ENCODE measurements at regions not wholly inside any gene's neighbourhood (a gene's known extent, or its start where the extent isn't known, plus 50 kb on each side); places are given as distances from the start of the nearest gene placed in this dataset.

DNA sequence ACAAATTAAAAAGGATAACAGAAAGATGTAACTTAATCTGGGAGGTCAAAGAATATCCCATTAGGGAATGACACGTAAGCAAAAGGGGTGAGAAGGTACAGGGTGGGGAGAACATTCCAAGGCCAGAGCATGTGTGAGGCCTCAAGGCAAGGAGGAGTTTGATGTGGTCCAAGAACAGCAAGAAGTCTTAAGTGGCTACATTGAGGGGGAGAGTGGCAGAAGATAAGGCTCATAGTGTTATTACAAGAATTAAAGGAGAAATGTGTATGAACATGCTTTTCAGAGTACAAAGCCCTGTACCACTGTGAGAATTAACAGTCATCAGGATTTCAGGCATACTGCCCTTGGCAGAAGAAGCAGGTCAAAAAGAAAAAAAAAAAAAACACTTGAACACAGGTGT is 174.4 kb upstream of the ERBB4 start:
- in situ Hi-C loops (cut with HindIII; ENCODE audit: low sequenced_read_pairs) = no loop called here

- in situ Hi-C loops (cut with HindIII; ENCODE audit: low sequenced_read_pairs) = no loop called here
Observed at GRCh38 chr2:212712466-212712865, 173.9 kb upstream of the ERBB4 start.

- in situ Hi-C loops (cut with HindIII; ENCODE audit: low sequenced_read_pairs) = no loop called here
Observed at GRCh38 chr2:212711856-212712255, 173.3 kb upstream of the ERBB4 start.

- in situ Hi-C loops (cut with HindIII; ENCODE audit: low sequenced_read_pairs) = no loop called here
Observed at GRCh38 chr2:212709280-212709679, 170.7 kb upstream of the ERBB4 start.

DNA sequence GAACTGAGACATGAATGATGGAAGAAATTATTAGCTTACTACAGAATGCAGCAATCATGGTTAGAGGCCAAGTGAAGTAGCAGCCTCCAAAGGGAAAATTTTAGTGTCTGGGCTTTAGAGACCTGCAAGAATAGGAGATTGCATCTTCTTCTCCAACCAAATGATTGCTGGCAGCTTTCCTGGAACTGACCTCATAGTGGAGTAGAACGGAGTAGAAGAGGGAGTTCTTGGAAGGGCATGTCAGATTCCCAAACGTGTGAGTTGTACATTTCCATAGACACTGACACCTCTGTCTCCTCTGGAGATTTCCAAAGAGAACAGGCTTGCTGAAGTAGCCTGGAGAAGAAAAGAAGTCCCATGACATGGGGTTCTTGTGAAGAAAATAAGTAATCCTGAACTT is 169.8 kb upstream of the ERBB4 start:
- in situ Hi-C loops (cut with HindIII; ENCODE audit: low sequenced_read_pairs) = no loop called here

- in situ Hi-C loops (cut with HindIII; ENCODE audit: low sequenced_read_pairs) = no loop called here
Observed at GRCh38 chr2:212695426-212695825, 156.8 kb upstream of the ERBB4 start.

GRCh38 chr2:212694398-212694797 is 155.8 kb upstream of the ERBB4 start:
- in situ Hi-C loops (cut with HindIII; ENCODE audit: low sequenced_read_pairs) = no loop called here

- in situ Hi-C loops (cut with HindIII; ENCODE audit: low sequenced_read_pairs) = no loop called here
Observed at GRCh38 chr2:212692466-212692865, 153.9 kb upstream of the ERBB4 start.

DNA sequence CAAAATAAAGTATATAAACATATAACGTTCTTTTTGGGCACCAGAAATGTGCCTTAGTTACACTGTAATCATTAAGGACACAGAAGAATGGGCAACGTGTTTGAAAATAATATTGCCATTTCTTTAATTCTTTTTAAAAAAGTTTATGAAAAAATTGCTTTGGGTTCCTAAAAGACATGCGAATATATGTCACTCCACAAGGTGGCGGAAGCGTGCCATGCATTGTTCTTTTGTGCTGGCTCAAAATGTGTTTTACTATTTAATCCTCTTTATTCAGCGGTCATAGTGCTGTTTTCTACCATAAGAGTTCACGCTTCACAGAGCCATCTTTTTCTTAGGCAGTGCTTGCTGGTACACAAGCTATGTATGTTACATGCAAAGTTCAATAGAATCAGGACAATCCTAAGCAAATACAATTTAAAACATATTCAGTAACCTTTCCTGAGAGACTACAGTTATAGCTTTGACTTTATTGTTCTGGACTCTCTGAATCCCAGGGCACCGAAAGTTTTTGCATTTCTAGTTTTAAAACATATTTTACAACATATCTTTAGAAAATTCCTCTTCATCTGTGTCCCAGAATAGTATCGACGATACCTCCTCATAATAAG is 147.8 kb upstream of the ERBB4 start:
- in situ Hi-C loops (cut with HindIII; ENCODE audit: low sequenced_read_pairs) = no loop called here

DNA sequence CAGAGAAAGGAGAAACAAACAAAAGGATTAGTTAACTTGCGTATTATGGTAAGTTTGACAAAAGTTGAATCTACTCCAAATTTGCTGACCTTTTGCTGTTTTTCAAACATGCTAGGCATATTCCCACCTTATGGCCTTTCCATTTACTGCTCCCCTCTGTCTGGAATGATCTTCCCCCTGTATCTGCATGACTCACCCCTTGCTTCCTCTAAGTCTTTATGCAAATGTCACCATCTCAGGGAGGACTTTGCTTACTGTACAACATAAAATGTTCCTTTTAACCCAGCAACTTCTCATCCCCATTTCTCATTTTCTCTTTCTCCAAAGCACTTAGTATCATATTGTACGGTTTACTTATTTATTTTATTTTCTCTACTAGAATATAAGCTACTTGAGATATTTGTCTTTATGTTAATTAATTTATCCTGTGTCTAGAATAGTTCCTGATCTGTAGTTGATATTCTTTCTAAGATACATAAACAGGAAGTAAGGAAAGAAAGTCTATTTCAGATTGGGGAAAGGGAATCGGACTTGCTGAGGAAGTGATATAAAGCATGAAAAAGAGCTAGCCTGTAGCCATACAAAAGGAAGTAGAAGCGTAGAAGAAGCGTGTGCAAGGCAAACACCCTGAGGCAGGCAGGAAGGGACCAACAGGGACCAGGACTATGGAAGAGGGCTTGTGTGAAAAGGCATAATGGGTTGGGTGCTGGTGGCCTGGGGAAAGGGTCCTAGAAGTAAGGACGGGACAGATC is 144.9 kb upstream of the ERBB4 start:
- in situ Hi-C loops (cut with HindIII; ENCODE audit: low sequenced_read_pairs) = no loop called here

DNA sequence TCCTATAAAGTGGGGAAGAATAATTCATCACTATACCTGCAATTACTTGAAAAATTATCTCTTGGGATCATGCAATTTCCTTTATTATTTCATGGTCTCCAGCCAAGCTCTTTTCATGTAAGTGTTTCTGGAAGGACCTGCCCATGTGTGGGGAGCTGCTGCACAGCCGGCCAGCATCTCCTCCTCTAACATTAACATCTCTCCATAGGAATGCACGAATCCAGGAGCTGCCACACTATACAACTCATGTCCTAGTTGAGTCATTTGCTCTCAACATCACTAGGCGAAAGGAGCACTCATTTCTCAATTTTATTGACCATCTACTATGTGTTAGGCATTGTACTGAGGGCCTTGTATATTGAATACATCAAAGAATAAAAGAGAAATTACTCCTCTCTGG is 144.3 kb upstream of the ERBB4 start:
- in situ Hi-C loops (cut with HindIII; ENCODE audit: low sequenced_read_pairs) = no loop called here

GRCh38 chr2:212677466-212677865 is 138.9 kb upstream of the ERBB4 start:
- in situ Hi-C loops (cut with HindIII; ENCODE audit: low sequenced_read_pairs) = no loop called here

- in situ Hi-C loops (cut with HindIII; ENCODE audit: low sequenced_read_pairs) = no loop called here
Observed at GRCh38 chr2:212672186-212672585, 133.6 kb upstream of the ERBB4 start.

GRCh38 chr2:212669761-212670160 is 131.2 kb upstream of the ERBB4 start:
- in situ Hi-C loops (cut with HindIII; ENCODE audit: low sequenced_read_pairs) = no loop called here

DNA sequence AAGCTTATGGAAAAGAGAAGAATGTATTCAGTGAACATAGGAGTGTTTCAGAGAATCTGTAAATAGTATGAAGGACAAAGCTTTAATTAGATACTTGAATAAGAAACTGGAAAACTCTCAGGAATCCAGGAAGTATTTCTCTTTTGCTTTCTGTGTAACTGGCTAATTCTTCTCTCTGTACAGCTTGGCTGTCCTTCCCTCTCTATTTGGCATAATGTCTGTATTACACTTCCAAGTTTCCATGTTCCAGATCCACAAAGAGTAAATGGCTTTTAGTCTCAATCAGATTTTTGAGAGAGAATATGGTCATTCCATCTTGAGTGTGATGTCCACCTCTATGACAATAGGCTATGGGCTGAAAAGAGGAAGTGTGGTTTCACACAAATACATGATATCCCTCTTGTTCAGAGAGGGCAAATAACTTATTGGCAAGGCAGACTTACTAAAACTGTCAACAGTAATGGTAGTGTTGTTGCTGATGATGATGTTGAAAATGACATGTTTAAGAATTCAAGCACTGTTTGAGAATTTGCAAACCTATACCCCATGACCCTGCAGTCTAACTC is 129.2 kb upstream of the ERBB4 start:
- in situ Hi-C loops (cut with HindIII; ENCODE audit: low sequenced_read_pairs) = no loop called here

- in situ Hi-C loops (cut with HindIII; ENCODE audit: low sequenced_read_pairs) = no loop called here
Observed at GRCh38 chr2:212665948-212666347, 127.3 kb upstream of the ERBB4 start.

DNA sequence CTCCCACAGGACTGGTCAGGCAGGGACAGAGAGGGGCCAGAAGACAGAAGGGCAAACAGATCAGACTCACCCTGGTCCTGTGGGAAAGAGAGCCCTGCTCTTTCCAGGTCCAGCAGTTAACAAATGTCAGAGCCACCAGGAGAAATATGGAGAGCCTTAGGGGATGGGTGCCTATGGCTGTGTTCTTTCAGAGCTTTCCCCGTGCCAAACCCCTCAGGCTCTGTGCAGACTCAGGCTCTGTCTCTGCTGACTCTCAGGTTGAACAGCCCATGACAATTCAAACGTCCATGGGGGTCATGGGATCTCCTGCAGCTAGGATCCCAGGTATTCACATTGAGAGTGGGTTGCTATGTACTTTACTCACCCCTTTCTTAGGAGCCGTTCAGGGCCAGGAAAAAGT is 120.8 kb upstream of the ERBB4 start:
- in situ Hi-C loops (cut with HindIII; ENCODE audit: low sequenced_read_pairs) = no loop called here

DNA sequence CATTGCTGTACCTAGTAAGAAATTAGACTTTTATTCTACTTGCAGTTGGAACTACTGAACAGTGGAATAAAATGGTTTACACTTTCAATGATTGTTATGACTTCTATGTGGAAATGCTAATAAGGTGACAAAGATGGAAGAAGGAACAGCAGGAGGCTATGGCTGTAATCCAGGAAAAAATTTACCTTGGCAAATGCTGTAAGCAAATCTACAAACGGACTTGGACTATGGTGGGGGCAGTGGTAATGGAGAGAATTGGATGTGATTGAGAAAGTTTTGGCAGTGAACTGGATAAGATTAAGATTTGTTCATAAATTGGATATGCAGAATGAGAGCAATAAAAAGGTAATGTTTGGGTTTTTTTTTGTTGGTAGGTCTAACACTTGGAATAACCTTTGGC is 111.0 kb upstream of the ERBB4 start:
- in situ Hi-C loops (cut with HindIII; ENCODE audit: low sequenced_read_pairs) = no loop called here

GRCh38 chr2:212646698-212647366 is 108.2 kb upstream of the ERBB4 start:
- in situ Hi-C loops (cut with HindIII; ENCODE audit: low sequenced_read_pairs) = no loop called here

DNA sequence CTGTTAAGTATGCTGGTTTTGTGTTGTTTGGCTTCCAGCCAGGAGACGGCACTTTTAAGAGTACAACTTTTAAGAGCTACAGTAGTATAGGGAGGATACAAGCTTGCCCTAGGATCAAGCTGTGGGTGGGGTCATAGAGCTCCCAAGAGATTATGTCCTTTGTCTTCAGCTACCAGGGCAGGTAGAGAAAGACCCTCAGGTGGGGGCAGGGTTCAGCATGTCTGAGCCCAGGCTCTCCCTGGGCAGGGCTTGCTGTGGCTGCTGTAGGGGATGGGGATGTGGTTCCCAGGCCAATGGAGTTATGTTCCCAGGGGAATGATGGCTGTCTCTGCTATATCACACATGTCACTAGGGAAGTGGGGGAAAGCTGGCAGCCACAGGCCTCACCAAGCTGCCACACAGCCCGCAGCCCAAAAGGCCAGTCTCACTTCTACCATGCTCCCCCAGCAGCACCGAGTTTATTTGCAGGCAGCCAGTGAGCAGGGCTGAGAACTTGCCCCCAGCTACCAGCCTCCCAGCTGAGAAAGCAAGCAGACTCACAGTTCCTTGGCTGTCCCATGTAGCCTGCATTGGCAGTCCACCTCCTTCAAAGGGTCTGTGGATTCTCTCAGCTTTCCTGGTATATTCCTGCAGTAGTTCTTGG is 105.7 kb upstream of the ERBB4 start:
- in situ Hi-C loops (cut with HindIII; ENCODE audit: low sequenced_read_pairs) = no loop called here

DNA sequence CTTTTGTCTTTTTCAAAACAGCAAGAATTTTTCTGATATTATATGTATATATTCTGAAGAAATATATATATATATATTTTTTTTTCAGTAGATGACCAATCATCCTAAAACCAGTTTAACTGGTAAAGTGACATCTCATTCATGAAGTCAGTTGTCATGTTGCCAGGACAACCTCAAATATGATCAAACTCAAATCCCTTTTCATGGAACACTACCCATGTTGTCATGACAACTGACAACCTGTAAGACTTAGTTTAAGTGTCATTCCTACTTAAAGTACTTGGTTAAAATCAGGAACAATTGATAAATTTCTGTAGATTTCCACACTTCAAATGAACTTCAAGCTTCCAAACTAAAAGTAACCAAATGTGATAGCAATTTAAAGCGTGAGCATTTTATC is 101.8 kb upstream of the ERBB4 start:
- in situ Hi-C loops (cut with HindIII; ENCODE audit: low sequenced_read_pairs) = no loop called here

All from endothelial cell of hepatic sinusoid (primary cell).